H1 (cell line): ENCODE measurements at regions not wholly inside any gene's neighbourhood (a gene's known extent, or its start where the extent isn't known, plus 50 kb on each side); places are given as distances from the start of the nearest gene placed in this dataset.

Experiments
- CTCF ChIA-PET: fragments of 300-600 bp; sonication (Branson Sonifier 250); formaldehyde crosslinking; loops from one replicate; lab custom pipeline; 2021; ENCODE audit not compliant: partially characterized antibody; lab: Charles Lee
- POLR2A ChIA-PET: fragments of 300-600 bp; sonication (Branson Sonifier 250); formaldehyde crosslinking; loops from one replicate; lab custom pipeline; 2021; ENCODE audit warnings: inconsistent platforms; ENCODE audit not compliant: partially characterized antibody; lab: Charles Lee
- DNase-seq, 2 experiments: peaks; one replicate each; pipeline versions ENCODE4 v3.0.0 to v3.0.0-alpha.2; 2010 to 2022; ENCODE audit warnings: low spot score in 2 of 2, low read depth in 1 of 2, mixed read lengths in 1 of 2
- FAIRE-seq: peaks from 2 replicates; lab custom pipeline; 2011; peaks lifted over from hg19 to GRCh38; lab: Jason Lieb, UNC
- H2AFZ ChIP-seq: 2 replicates; pipeline ENCODE4 v1.8.1; 2012; ENCODE audit warnings: low read length, inconsistent platforms
- H2AK5ac ChIP-seq: 2 replicates; pipeline ENCODE4 v1.6.1; 2013; ENCODE audit warnings: low read depth, low read length
- H2BK120ac ChIP-seq: replicated peaks from 2 replicates; pipeline ENCODE3; 2013; ENCODE audit warnings: low read depth, low read length, inconsistent platforms
- H2BK12ac ChIP-seq: 2 replicates; pipeline ENCODE4 v1.6.1; 2013; ENCODE audit warnings: low read depth, low read length
- H2BK15ac ChIP-seq: 2 replicates; pipeline ENCODE4 v1.6.1; 2013; ENCODE audit warnings: low read length
- H2BK20ac ChIP-seq: 2 replicates; pipeline ENCODE4 v1.6.1; 2013; ENCODE audit warnings: low read length
- H2BK5ac ChIP-seq: 2 replicates; pipeline ENCODE4 v1.6.1; 2013; ENCODE audit warnings: low read depth, low read length
- H3K14ac ChIP-seq: 2 replicates; pipeline ENCODE4 v1.6.1; 2013; ENCODE audit warnings: inconsistent platforms; ENCODE audit not compliant: insufficient read length
- H3K18ac ChIP-seq: 2 replicates; pipeline ENCODE4 v1.6.1; 2013; ENCODE audit warnings: low read length; ENCODE audit errors: extremely low read depth
- H3K23ac ChIP-seq: 2 replicates; pipeline ENCODE4 v1.6.1; 2013; ENCODE audit warnings: inconsistent platforms; ENCODE audit not compliant: insufficient read length
- H3K23me2 ChIP-seq: 2 replicates; pipeline ENCODE4 v1.6.1; 2013; ENCODE audit warnings: low read depth, low read length
- H3K27ac ChIP-seq: 2 replicates; pipeline ENCODE4 v1.6.1; 2011; ENCODE audit warnings: low read depth, low read length, inconsistent platforms
- H3K27me3 ChIP-seq, 4 experiments: replicated peaks in 1 of 4; 1 replicate in 1 of 4; 2 replicates in 3 of 4; pipeline versions ENCODE4 v1.6.1 to v1.8.1; 2011 to 2013; ENCODE audit warnings: low read length in 3 of 4, mild to moderate bottlenecking in 3 of 4, inconsistent platforms in 2 of 4, mixed read lengths in 2 of 4, moderate library complexity in 1 of 4; ENCODE audit not compliant: control insufficient read depth in 3 of 4, insufficient read depth in 3 of 4; ENCODE audit errors: extremely low read depth in 1 of 4
- H3K36me3 ChIP-seq, 4 experiments: 2 replicates each; pipeline versions ENCODE4 v1.6.1 to v1.8.1; 2011 to 2013; ENCODE audit warnings: mild to moderate bottlenecking in 4 of 4, low read length in 3 of 4, moderate library complexity in 2 of 4, control low read depth in 1 of 4, inconsistent platforms in 1 of 4; ENCODE audit not compliant: insufficient read depth in 4 of 4, control insufficient read depth in 2 of 4
- H3K4ac ChIP-seq: replicated peaks from 2 replicates; pipeline ENCODE3; 2013; ENCODE audit warnings: low read length, low read depth, mixed read lengths, inconsistent platforms; ENCODE audit not compliant: insufficient read length
- H3K4me1 ChIP-seq, 4 experiments: replicated peaks in 1 of 4; 1 replicate in 1 of 4; 2 replicates in 3 of 4; pipeline versions ENCODE4 v1.6.1 to v1.8.1; 2011 to 2013; ENCODE audit warnings: low read length in 3 of 4, inconsistent platforms in 2 of 4, mixed read lengths in 1 of 4; ENCODE audit not compliant: insufficient read depth in 4 of 4, control insufficient read depth in 3 of 4
- H3K4me2 ChIP-seq, 2 experiments: 2 replicates each; pipeline versions ENCODE4 v1.6.1 to v1.8.1; 2011 to 2013; ENCODE audit warnings: low read depth in 2 of 2, low read length in 2 of 2, control low read depth in 1 of 2, inconsistent platforms in 1 of 2, mild to moderate bottlenecking in 1 of 2; ENCODE audit not compliant: insufficient read depth in 1 of 2
- H3K4me3 ChIP-seq, 4 experiments: fragments of 200-600, 300-600 bp in 1 of 4; sonication (generic), shearing (Covaris generic), sonication (Bioruptor Twin) in 1 of 4; 2 replicates each; pipeline versions ENCODE4 v1.5.1 to v1.8.1; 2011 to 2016; ENCODE audit warnings: low read length in 4 of 4, low read depth in 3 of 4, control low read depth in 2 of 4, inconsistent platforms in 2 of 4, mild to moderate bottlenecking in 2 of 4, mixed read lengths in 1 of 4, moderate library complexity in 1 of 4; ENCODE audit not compliant: insufficient read depth in 2 of 4; ENCODE audit errors: extremely low read depth in 1 of 4
- H3K56ac ChIP-seq: replicated peaks from 2 replicates; pipeline ENCODE3; 2013; ENCODE audit warnings: low read depth, mild to moderate bottlenecking, mixed read lengths, low read length, inconsistent platforms; ENCODE audit not compliant: insufficient read length
- H3K79me1 ChIP-seq: 2 replicates; pipeline ENCODE4 v1.6.1; 2013; ENCODE audit warnings: low read depth, low read length, control low read depth
- H3K79me2 ChIP-seq, 2 experiments: 2 replicates each; pipeline versions ENCODE4 v1.6.1 to v1.8.1; 2012 to 2013; ENCODE audit warnings: low read length in 2 of 2, mild to moderate bottlenecking in 2 of 2, inconsistent platforms in 1 of 2; ENCODE audit not compliant: insufficient read depth in 2 of 2, control insufficient read depth in 1 of 2
- H3K9ac ChIP-seq, 4 experiments: replicated peaks in 1 of 4; 1 replicate in 1 of 4; 2 replicates in 3 of 4; pipeline versions ENCODE4 v1.6.1 to v1.8.1; 2011 to 2013; ENCODE audit warnings: low read depth in 3 of 4, low read length in 3 of 4, control low read depth in 2 of 4, mild to moderate bottlenecking in 2 of 4, moderate library complexity in 2 of 4, inconsistent platforms in 1 of 4; ENCODE audit errors: extremely low read depth in 1 of 4
- H3K9me3 ChIP-seq, 2 experiments: 2 replicates each; pipeline versions ENCODE4 v1.6.1 to v1.8.1; 2012 to 2013; ENCODE audit warnings: mild to moderate bottlenecking in 2 of 2, moderate library complexity in 2 of 2, control low read depth in 1 of 2, inconsistent platforms in 1 of 2, low read depth in 1 of 2, low read length in 1 of 2, mixed read lengths in 1 of 2; ENCODE audit not compliant: insufficient read depth in 2 of 2
- H4K20me1 ChIP-seq, 2 experiments: replicated peaks in 1 of 2; 2 replicates each; pipeline versions ENCODE3 to v1.8.1; 2011 to 2013; ENCODE audit warnings: inconsistent platforms in 2 of 2, low read length in 2 of 2, mild to moderate bottlenecking in 1 of 2; ENCODE audit not compliant: insufficient read depth in 2 of 2, control insufficient read depth in 1 of 2
- H4K5ac ChIP-seq: 2 replicates; pipeline ENCODE4 v1.6.1; 2013; ENCODE audit warnings: low read length, low read depth, mixed read lengths, inconsistent platforms; ENCODE audit not compliant: insufficient read length
- H4K8ac ChIP-seq: 2 replicates; pipeline ENCODE4 v1.8.0; 2013; ENCODE audit warnings: mild to moderate bottlenecking, moderate library complexity, low read length, inconsistent platforms; ENCODE audit not compliant: insufficient read depth; ENCODE audit errors: extremely low read depth
- H4K91ac ChIP-seq: replicated peaks from 2 replicates; pipeline ENCODE3; 2013; ENCODE audit warnings: low read length, mixed read lengths, inconsistent platforms; ENCODE audit not compliant: insufficient read length
- EGR1 ChIP-seq: IDR thresholded peaks from 2 replicates; pipeline ENCODE4 v1.6.1; 2011; ENCODE audit warnings: low read depth, low read length, borderline replicate concordance
- HDAC2 ChIP-seq, 2 experiments: fragments of 300-600 bp in 1 of 2; sonication (generic) in 1 of 2; IDR thresholded peaks; 2 replicates each; pipeline ENCODE4 v1.6.1; 2011 to 2012; ENCODE audit warnings: low read depth in 2 of 2, low read length in 2 of 2, mild to moderate bottlenecking in 2 of 2, moderate library complexity in 2 of 2, borderline replicate concordance in 1 of 2, inconsistent platforms in 1 of 2
- KDM1A ChIP-seq: fragments of 200-600, 300-600 bp; sonication (generic); IDR thresholded peaks from 2 replicates; pipeline ENCODE4 v1.7.1; 2016; ENCODE audit warnings: mild to moderate bottlenecking, low read length, borderline replicate concordance
- KDM5A ChIP-seq: fragments of 200-600 bp; IDR thresholded peaks from 2 replicates; pipeline ENCODE4 v1.7.1; 2012; ENCODE audit warnings: mild to moderate bottlenecking, low read length, inconsistent platforms, mixed read lengths
- NRF1 ChIP-seq: IDR thresholded peaks from 2 replicates; pipeline ENCODE4 v1.6.1; 2011; ENCODE audit warnings: mild to moderate bottlenecking, low read depth, low read length, improper control_type of control experiment
- PHF8 ChIP-seq: fragments of 200-600 bp; sonication (generic); conservative IDR thresholded peaks from 2 replicates; pipeline ENCODE4 v1.7.1; 2012; ENCODE audit warnings: low read depth, mild to moderate bottlenecking, inconsistent platforms, low read length, moderate library complexity
- SIN3A ChIP-seq, 2 experiments: IDR thresholded peaks in 1 of 2; conservative IDR thresholded peaks in 1 of 2; 2 replicates each; pipeline ENCODE4 v1.6.1; 2011 to 2012; ENCODE audit warnings: low read length in 2 of 2, improper control_type of control experiment in 1 of 2, low read depth in 1 of 2, mild to moderate bottlenecking in 1 of 2
- TAF1 ChIP-seq: IDR thresholded peaks from 2 replicates; pipeline ENCODE4 v1.6.1; 2011; ENCODE audit warnings: mild to moderate bottlenecking, low read depth, low read length
- TAF7 ChIP-seq: optimal IDR thresholded peaks from 2 replicates; pipeline ENCODE3; 2011; ENCODE audit warnings: low read depth, mild to moderate bottlenecking, inconsistent platforms, low read length, moderate library complexity, borderline replicate concordance
- TCF12 ChIP-seq: IDR thresholded peaks from 2 replicates; pipeline ENCODE4 v1.6.1; 2011; ENCODE audit warnings: low read depth, mild to moderate bottlenecking, low read length
- TEAD4 ChIP-seq: IDR thresholded peaks from 2 replicates; pipeline ENCODE4 v1.6.1; 2012; ENCODE audit warnings: low read depth, low read length, inconsistent platforms, mixed read lengths
- WGBS, 2 experiments: shearing (Covaris generic) in 1 of 2; methylation state at CpG; one replicate each; pipeline versions ENCODE4 v1.1.6 to v1.1.7; 2013 to 2015; ENCODE audit warnings: low lambda C conversion rate in 2 of 2, mixed read lengths in 2 of 2, inconsistent platforms in 1 of 2, low coverage in 1 of 2, missing lambda C conversion rate in 1 of 2; ENCODE audit not compliant: insufficient replicate concordance in 2 of 2, insufficient coverage in 1 of 2, insufficient read length in 1 of 2; ENCODE audit errors: extremely low coverage in 1 of 2, missing lambda C conversion rate in 1 of 2; 5-methylcytosine and 5-hydroxymethylcytosine counted together
- TF ChIP-seq, protein P1 (sequence below), 3 experiments: IDR thresholded peaks; 1 replicate in 2 of 3; 2 replicates in 1 of 3; pipeline versions ENCODE4 v1.5.1 to v1.6.1; 2011; ENCODE audit warnings: low read length in 3 of 3, mild to moderate bottlenecking in 3 of 3, inconsistent platforms in 2 of 3, low read depth in 1 of 3, moderate library complexity in 1 of 3; ENCODE audit not compliant: insufficient read depth in 1 of 3; ENCODE audit errors: control extremely low read depth in 1 of 3

DNA sequence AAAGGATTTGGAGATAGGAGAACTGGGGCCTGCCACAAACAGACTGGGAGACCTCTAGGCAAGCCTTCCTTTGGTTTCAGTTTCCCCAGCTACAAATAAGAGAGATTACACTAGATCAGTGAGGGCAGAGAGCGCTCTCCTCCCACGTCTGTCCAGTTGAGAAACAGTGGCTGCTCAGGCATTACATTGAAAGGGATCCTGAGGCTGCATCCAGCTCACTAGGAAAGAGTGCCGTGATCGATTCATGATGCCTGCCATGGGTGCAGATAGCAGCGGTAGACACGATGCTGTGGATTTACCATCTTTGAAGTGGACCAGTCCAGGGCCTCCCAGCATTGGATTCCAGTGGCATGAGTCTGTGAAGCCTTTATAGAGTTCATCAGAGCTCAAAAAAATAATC lies 62.6 kb downstream of the EN1 start:
- peaks cover 0 to 4% (median 0%) of the 10 kb centered on the region in 4 experiments; a peak in 2 of 7 replicates for H3K27me3 ChIP-seq
- H3K4ac ChIP-seq, result no peak overlapping the region
- no peaks in the 10 kb centered on the region for H3K36me3 ChIP-seq
- H3K56ac ChIP-seq, result no peak overlapping the region
- H3K23ac ChIP-seq, result no peak overlapping the region
- H3K4me3 ChIP-seq, result no peak overlapping the region
- no peak overlapping the region for H2BK12ac ChIP-seq
- H3K9me3 ChIP-seq, result no peaks in the 10 kb centered on the region
- H3K27ac ChIP-seq, result no peak overlapping the region
- H3K4me1 ChIP-seq, result no peaks in the 10 kb centered on the region
- no peak overlapping the region for H4K5ac ChIP-seq
- no peak overlapping the region for H4K8ac ChIP-seq
- H3K23me2 ChIP-seq, result no peaks in the 10 kb centered on the region
- no peak overlapping the region for H2AK5ac ChIP-seq
- H4K20me1 ChIP-seq, result no peaks in the 10 kb centered on the region
- no peak overlapping the region for H3K4me2 ChIP-seq
- ChIA-PET CTCF (interaction anchor here (1.2 kb wide), 1 partner anchor 71 kb away, joined by 3 read pairs; no protein-coding TSS in a partner anchor), POLR2A (interaction anchor here (0.8 kb wide), 1 partner anchor 92 kb away, joined by 3 read pairs; no protein-coding TSS in a partner anchor)
- 92% methylated on average over 6 of the region's 6 CpGs; no CpG with 5 or more reads in 1 of the 2 experiments for WGBS, 2 experiments
- no peak overlapping the region for H4K91ac ChIP-seq
- no peaks in the 10 kb centered on the region for H3K79me1 ChIP-seq
- no peak overlapping the region for H2BK20ac ChIP-seq
- no peak overlapping the region for H3K9ac ChIP-seq
- H2BK15ac ChIP-seq, result no peak overlapping the region
- no peak overlapping the region for H3K18ac ChIP-seq
- H3K14ac ChIP-seq, result no peak overlapping the region
- H2BK5ac ChIP-seq, result no peak overlapping the region
- DNase-seq, result no peak
- H2AFZ ChIP-seq, result no peak overlapping the region
- FAIRE-seq, result no peak
- no peaks in the 10 kb centered on the region for H3K79me2 ChIP-seq
- no peak overlapping the region for H2BK120ac ChIP-seq
- TF ChIP-seq TEAD4 (no peak), TCF12 (no peak), HDAC2 (IDR thresholded peaks at IDR 0.05; ENCODE audit: borderline replicate concordance in 1 of 2, low read depth in 2 of 2, low read length in 2 of 2) (no peak), EGR1 (no peak), TAF7 (no peak), TAF1 (no peak), KDM1A (no peak), PHF8 (no peak), NRF1 (no peak), SIN3A (conservative IDR thresholded peaks at IDR 0.05 in 1 of 2, IDR thresholded peaks at IDR 0.05 in 1 of 2; ENCODE audit: low read depth in 1 of 2, low read length in 2 of 2) (no peak), KDM5A (no peak)
- TF ChIP-seq, protein P1, sequence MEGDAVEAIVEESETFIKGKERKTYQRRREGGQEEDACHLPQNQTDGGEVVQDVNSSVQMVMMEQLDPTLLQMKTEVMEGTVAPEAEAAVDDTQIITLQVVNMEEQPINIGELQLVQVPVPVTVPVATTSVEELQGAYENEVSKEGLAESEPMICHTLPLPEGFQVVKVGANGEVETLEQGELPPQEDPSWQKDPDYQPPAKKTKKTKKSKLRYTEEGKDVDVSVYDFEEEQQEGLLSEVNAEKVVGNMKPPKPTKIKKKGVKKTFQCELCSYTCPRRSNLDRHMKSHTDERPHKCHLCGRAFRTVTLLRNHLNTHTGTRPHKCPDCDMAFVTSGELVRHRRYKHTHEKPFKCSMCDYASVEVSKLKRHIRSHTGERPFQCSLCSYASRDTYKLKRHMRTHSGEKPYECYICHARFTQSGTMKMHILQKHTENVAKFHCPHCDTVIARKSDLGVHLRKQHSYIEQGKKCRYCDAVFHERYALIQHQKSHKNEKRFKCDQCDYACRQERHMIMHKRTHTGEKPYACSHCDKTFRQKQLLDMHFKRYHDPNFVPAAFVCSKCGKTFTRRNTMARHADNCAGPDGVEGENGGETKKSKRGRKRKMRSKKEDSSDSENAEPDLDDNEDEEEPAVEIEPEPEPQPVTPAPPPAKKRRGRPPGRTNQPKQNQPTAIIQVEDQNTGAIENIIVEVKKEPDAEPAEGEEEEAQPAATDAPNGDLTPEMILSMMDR (IDR thresholded peaks at IDR 0.05; ENCODE audit: control extremely low read depth in 1 of 3, insufficient read depth in 1 of 3, low read depth in 1 of 3, low read length in 3 of 3), result no peak
